HG03442 (cell line): ENCODE measurements at regions not wholly inside any gene's neighbourhood (a gene's known extent, or its start where the extent isn't known, plus 50 kb on each side); places are given as distances from the start of the nearest gene placed in this dataset.

Experiments used
- ATAC-seq: cut with Tn5 transposase; IDR thresholded peaks from one replicate; pipeline ENCODE4 v1.9.1; 2021; ENCODE audit warnings: mild to moderate bottlenecking, moderate library complexity; ENCODE audit not compliant: unreplicated experiment

DNA sequence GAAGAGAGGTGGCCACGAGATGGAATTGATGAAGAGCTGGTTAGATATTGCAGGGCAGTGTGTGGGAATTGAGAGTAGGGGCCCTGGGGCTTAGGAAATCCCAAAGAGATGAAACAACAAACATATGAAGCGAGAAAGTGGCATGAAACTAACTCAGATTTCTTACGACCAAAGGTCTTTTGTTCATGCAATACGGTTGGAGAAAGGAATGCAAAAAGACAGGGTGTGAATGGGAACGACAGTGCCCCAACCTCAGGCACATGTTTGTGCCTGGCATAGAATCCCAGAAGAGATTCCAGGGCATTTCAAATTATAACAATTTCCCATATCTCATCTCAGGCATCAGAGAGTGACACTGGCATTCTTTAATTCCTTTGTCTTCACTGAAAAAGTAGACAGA, 199.2 kb downstream of the ACTL7B start:
- no peak for ATAC-seq

DNA sequence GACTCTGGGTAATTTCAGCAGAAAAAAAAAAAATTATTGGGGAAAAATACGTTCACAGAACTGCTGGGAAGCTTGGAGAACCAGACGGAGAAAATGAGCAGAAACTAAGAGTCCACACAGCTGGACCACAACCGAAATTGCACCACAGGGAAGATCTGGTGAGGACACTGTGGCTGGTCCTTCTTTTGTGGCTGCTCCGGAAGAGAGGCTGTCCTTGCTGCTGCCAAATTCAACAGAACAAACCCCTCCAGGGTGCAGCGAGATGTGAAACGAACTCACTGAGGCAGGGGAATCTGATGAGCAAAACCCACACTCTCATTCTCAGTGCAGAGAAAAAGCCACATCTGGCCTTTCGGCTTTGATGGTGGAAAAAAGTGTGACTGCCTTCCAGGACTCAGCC, 200.0 kb downstream of the ACTL7B start:
- no peak for ATAC-seq

DNA sequence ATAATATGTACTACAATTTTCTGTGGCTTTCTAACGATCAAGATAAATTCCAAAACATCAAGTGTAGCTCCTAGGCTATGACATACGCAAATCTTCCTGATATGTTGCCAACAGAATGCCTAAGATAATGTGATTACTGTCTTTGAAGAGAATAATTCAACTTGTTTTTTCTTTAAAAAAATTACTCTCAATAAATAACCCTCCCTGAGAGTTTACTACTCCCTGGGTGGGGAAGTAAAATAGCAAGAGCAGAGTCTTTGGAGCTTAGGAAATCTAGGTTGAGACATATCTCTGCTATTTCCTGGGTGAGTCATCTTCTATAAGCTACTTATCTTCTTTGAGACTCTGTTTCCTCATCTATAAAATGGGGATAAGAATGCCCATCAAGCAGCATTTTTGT, 201.2 kb downstream of the ACTL7B start:
- ATAC-seq, result no peak

DNA sequence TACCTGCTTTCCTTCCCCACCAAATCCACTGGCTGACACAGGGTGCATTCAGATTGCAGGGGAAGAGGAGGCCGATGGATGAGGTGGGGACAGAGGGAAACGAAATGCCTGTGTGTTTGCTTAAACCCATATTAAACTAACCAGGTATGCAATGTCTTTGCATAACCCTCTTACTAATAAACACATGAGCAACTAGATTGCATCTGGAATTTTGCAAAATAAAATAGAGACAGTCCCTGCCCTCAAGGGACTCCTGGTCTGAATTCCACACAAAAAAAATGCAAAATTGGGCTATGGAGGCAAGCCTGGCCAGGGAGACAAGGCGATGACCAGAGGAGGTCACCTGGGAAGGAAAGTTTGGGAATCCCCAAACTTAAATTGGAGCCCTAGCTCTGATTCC, 202.9 kb downstream of the ACTL7B start:
- ATAC-seq, result no peak

DNA sequence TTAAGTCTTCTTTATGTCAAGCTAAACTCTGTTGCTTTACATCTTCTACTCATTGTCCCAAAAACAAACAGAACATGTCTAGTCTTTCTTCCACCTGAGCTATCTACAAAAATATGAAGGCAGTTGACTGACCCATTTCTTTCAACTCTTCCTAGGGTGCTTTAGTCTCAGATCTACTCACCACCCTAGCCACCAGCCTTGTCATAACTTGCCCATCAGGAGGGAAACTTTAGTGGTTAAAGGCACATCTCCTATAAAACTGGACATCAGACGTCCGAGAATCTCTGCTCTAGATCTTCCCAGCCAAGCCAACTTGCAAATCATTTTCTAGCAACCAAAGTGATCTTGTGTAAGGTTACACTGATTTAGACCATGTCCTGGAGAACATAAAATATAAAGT, 205.0 kb downstream of the ACTL7B start:
- no peak for ATAC-seq

DNA sequence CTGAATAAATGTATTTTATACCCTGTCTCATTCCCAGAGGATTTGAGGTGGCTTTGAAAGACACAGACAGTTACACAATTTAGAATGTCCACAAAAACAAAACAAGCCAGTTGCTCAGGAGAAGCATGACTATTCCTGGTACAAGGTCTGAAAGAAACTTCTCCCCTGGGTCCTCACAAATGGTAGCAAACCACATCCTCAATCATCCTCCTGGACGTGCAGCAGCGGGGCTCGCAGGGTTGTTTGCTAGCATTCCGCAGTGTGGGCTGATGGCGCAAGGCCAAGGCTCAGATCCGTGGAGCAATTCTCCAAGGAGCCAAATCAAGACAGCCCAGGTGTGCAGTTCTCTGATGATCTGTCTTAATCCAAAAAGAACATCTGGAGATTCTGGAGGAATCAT, 210.3 kb downstream of the ACTL7B start:
- no peak for ATAC-seq

DNA sequence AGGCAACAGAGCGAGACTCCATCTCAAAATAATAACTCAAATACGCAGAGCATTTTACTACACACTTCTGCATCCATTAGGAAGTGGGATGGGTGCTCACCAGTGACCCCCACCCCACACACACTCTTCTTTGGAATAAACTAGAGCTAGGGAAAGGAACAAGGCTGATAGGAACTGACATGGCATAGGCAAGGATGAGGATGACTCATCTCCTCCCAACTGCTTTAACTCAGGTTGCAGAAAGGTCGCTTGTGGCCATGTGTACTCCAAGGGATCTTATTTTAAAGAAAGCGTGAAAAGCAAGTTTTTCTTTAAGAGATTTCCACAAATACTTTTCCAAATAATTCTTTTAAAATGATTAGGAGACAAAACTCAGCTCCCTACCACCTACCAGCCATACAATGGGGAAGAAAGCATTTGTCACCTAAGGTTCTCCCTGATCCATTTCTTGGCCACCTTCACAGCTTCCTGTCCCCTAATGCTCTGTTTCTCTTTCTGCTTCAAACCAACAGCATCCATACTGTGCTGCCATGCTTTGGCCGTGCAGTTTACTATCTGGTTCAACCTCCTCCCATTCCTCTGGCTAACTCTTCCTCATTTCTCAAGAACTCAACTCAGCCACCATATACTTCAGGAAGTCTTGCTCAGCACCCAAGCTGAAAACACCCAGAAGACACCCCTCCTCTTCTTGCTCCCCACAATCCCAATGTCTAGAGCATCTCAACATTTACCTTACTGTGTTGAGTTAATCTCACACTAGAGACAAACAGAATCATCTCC, 211.9 kb downstream of the ACTL7B start:
- no peak for ATAC-seq

DNA sequence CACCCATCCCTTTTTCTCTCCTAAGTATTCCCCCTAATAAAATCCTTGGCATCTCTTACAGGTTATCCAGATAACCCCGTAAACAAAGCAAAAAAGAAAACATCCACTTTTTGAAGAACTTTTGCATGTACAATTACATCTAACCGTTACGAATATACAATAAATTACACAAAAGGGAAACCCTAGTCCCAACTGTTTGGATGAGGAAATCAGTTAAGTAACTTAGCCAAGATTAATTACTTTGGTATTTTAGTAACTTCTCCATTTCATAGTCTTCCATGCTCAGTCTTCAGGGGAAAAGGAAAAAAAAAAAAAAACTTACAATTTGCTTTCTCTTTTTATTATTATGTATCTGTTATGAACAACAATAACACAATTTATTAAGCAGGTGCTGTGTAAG, 212.9 kb downstream of the ACTL7B start:
- ATAC-seq, result no peak

DNA sequence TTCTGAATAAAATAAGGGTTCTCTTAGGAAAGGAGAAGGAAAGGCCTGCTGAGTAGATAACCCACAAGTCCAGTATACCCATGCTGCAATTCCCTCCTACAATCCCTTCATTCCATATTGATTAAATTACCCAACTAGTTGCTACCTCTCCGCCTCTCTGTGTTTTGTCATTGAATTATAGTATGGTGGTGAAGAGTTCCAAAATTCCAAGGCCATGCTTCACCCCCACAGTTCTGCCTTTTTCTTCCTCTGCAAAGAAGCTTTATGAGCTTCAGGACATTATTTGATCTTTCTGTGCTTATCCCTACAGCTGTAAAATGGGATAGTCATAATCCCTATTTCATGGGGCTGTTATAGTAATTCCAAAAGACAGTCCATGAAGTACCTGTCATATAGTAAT, 215.6 kb downstream of the ACTL7B start:
- no peak for ATAC-seq

DNA sequence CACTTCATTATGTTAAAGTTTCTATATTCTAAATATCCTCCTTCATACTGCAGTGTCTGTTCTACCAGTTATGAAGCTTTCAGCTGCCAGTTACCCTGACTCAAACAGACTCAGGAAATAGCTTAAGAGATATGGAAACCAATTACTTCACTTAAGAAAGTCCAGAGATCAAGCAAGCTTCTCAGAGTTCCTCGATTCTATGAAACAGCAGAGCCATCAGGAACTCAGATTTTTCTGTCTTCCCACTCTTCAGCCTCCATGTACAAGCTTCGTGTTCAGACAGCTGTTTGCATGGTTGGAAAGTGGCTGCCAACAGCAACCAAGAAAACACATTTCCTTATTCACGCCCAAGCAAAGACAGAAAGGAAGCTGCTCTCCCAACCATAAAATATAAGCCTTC, 216.1 kb downstream of the ACTL7B start:
- no peak for ATAC-seq

DNA sequence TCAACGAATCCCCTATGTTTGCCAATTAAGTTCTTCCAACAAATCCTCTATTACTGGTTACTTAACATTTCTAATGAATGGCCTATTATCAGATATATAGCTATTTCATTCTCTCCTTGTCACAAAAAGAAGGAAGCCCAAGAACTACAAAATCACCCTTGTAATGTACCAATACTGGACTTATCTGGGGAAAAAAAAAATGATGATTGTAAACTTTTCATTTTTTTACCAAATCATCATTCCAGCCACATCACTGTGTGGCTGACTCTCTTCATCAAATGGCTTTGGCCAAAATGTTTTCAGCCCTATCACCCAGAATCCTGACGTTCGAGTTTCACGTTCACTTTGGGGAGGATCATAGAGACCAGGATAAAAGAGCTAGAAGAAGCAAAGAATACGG, 216.7 kb downstream of the ACTL7B start:
- no peak for ATAC-seq

DNA sequence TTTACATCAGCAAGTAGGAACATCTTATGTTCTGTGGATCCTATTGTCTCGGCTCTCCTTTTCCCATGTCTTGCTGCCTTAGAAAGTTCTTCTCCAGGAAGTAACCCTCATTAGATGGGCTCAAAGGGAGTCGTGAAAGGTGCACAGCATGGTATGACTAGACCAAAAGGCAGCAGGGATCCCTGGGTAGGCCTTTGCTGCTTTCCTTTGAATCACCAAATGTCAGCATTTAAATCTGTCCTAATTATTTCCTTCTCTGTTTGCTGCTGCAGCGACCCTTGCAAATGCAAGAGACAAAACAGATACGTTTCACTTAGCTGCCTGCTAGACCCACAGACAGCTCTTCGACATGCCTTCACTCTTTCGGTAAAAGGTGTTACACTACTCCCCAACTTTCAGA, 218.4 kb downstream of the ACTL7B start:
- no peak for ATAC-seq

DNA sequence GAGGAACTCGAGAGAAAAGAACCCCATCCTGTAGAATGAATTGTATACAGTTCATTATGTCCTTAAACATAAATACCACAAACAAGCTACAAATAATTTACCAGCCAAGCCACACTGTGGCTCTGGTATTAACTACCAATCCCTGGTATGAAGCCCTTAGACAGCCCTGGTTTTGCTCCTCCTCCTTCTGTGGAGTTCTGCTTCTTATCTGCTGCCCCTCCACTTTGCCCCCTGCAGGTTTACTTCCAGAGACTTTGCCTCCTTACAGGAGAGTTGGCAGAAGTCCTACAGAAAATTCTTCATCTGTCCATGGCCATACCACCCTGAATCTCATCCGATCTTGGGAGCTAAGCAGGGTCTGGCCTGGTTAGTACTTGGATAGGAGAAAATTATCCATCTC, 219.8 kb downstream of the ACTL7B start:
- ATAC-seq, result no peak

DNA sequence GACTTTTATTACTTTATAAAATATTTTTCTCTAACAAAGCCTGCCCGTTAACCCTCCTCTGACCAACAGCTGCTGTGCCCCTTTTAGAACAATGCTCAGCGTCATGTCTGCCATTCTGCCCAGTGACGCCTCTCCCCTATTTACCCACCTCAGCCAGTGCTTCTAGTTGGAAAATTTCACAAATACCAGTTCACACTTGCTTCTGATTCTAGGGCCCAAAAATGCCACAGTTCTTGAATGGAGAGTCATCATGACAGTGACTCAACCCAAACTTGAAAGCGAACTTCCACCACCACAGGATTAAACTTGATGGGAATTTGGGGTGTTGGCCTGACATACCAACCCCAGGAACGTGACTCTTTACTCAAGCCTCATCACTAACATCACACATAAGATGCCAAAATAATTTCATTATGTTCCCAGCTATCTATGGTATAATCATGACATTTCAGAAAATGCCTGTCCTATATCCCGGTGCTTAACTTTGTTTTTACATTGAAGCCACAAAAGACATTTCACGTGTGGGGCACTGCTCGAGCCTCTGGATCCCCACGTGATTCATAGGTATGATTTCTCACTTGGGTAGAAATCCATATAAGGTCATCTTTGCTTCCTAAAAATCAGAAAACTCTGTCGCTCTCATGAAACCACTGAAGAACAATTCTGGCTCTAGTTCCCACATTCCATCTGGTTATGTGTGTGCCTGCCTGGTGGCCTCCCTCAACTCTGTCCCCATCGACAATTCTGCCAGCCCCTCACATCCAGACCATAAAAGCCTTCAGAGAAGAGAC, 220.9 kb downstream of the ACTL7B start:
- no peak for ATAC-seq

DNA sequence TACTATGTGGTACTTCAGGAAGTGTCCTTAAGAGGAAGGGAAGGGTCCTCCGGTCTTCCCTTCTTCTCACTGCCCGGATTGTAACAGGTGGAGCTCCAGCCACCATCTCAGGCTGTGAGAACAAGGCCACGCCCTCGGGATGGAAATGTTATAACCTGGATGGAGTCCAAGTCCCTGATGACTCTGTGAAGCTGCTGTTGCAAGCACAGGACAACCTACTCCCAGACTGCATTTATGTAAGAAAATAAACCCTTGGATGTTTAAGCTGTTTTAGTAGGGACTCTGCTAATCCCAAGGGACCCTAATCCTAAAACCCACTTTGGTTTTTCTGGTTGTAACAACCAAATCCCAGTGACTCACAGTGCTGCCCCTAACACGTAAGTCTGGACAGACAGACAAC, 221.6 kb downstream of the ACTL7B start:
- ATAC-seq, result no peak

DNA sequence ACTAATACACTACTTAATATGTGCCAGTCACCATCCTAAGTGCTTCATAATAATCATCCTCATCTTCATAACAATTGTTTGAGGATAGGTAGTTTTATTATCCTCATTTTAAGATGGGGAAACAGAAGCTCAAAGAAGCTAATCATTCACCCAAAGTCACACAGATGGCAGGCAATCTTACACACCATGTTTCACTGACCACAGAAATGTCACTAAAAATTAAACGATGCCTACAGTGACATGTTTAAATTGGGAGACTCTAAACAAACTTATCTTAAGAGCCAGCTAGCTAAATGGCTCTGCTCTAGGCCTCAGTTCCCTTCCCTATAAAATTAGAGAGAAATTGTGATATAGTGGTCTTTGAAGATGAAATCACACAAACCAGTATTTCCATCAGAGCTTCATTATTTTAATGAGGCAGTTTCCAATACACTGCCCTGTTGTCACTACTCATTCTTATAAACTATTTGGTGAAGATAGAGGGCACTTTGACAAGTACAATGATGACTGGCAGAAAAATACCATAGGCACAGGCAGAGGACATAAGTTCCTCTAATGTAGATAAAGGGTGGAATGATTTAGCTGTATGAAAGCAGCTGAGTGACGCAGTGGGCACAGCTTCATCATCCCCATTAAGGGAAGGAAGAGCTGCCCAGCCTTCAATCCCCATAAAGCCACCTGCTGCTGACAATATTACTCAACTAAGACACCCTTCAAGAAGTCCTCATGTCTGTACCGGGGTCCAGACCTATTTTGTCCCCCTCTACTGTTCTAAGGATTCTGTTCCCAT, 224.1 kb downstream of the ACTL7B start:
- ATAC-seq, result no peak

DNA sequence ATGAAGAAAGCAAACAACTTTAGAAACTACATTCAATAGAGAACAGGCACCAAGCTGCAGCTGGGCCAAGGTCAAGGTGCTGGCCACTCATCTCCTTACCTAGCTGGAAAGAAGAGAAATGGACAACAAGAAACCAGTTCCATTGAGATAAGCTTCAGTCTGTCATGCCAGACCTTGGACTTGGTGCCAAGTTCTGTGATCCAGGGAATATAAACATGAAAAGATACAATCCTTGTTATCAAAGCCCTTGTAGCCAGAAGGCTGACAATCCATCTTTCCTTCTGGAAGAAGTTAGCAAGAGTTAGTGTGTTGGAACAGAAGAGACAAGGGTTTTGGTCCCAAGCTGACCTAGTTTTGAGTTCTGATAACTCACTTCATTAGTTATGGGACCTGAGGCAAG, 227.5 kb downstream of the ACTL7B start:
- ATAC-seq, result no peak

DNA sequence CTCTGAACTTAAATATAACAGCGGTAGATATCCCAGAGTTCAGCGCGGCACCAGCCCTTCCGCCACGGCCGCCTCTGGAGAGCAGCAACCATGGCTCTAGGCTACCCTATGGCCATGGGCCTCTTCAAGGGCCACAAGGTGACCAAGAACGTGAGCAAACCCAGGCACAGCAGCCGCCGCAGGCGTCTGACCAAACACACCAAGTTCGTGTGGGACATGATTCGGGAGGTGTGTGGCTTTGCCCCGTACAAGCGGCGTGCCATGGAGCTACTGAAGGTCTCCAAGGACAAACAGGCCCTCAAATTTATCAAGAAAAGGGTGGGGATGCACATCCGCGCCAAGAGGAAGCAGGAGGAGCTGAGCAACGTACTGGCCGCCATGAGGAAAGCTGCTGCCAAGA, 229.0 kb downstream of the ACTL7B start:
- no peak for ATAC-seq

DNA sequence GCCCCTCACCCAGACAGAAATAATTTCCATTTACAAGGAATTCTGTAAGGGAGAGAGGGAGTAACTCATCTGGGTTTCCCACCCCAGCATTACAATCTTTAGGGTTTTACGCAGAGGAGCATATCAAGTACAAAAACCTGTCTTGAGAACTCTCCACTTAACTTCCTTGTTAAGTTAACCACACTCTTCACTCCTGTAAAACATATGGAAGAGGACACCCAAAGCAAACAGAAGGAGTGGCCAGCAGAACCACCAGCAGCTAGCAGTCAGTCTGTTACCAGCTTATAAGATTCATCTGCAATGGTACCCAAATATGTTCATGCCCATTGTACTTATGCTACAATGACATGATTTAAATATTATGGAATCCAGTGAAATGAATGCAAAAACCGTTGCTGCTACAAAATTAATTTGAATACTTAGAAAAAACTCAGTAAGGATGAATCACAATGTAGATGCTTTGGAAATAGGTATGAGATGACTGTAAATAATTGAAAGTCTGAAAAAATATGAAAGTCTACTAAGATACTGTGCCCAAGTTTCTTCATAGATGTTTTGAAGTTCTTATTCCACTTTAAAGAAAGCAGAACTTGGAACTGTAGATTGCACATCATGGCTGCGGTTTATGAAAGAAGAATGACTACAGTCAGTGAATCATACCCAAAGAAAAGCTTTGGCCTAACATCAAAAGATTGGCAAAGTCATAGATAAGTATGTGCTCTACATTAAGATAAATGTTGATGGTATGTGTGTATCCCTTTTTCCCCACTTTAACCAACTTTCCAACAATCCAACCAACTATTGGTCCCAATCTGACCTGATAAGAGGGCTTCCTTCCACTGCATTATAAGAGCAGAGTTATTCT, 233.6 kb downstream of the ACTL7B start:
- ATAC-seq, result no peak

DNA sequence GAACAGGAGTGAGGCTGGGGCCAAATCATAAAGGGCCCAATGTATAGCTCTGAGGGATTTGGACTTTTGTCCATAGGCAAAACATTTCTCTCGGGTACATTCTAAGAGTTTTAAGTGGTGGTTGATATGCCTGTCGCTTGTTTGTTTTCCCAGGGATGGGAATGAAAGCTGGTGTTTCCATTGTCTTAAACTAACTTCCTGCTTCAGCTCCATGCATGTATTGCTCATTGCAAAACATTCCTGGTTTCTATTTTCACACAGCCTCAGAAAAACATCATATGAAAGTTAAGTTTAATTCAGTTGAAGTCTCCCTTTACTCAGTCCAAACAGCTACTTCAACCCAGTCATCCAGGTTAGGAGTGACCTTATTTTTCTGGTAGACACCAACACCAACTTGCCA, 235.0 kb downstream of the ACTL7B start:
- ATAC-seq, result no peak
